Activated CD8-positive, alpha-beta memory T cell treated with anti-CD3 and anti-CD28 coated beads for 4 hours (primary cell): ENCODE measurements at regions not wholly inside any gene's neighbourhood (a gene's known extent, or its start where the extent isn't known, plus 50 kb on each side); places are given as distances from the start of the nearest gene placed in this dataset.

ENCODE experiments used
- DNase-seq, 2 donors: peaks; one replicate each; pipeline ENCODE4 v3.0.0-alpha.2; 2020; ENCODE audit warnings: low read depth in 2 of 2

DNA sequence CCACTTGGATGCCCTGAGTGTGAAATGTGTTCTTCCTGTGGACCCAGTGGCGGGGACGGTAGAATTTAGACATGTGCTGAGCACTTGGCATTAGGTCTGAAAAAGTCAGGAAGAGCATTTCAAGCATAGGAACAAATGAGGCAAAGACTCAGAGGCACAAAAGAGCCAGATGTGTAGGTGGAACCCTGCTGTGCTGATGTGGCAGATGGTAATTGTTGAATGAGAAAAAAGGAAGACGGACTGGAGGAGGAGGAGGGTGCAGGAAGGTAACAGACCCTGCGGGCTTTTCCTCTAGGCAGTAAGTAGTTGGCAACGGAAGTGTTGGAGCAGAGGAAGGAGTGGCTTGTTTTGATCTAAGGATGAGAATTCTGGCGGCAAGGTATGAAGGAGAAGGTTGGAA, 985.8 kb downstream of the TBC1D22A start:
- no peak for DNase-seq

DNA sequence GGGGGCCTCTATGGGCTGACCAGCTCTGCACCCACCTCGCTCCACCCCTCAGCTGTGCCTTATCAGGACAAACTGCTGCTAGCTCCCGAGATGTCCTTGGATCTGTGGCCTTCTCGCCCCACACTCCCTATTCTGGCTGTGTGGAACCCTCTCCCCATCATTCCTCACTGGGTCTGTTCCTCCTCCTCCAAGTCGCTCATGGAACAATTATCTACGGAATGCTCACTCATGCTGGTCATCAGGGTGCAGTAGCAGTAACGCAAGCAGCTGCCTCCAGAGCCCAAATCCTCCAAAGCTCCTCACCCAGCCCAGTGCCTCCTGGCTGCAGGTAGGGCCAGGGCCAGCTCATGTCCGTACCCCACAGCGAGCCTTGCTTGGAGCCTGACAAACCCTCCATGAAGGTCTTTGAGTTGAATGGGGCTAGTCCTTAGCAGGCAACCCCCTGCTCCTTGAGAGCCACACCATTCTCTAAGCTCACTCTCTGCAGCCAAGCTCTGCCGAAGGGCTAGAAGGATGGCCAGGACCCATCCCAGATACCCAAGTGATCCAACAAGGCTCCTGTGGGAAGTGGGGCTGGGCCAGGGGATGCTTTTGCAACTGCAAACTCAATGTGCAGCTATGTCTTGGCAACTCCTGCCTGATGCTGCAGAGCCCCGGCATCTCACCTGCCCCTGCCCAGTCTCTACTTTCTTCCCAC, 977.8 kb downstream of the TBC1D22A start:
- DNase-seq = no peak

DNA sequence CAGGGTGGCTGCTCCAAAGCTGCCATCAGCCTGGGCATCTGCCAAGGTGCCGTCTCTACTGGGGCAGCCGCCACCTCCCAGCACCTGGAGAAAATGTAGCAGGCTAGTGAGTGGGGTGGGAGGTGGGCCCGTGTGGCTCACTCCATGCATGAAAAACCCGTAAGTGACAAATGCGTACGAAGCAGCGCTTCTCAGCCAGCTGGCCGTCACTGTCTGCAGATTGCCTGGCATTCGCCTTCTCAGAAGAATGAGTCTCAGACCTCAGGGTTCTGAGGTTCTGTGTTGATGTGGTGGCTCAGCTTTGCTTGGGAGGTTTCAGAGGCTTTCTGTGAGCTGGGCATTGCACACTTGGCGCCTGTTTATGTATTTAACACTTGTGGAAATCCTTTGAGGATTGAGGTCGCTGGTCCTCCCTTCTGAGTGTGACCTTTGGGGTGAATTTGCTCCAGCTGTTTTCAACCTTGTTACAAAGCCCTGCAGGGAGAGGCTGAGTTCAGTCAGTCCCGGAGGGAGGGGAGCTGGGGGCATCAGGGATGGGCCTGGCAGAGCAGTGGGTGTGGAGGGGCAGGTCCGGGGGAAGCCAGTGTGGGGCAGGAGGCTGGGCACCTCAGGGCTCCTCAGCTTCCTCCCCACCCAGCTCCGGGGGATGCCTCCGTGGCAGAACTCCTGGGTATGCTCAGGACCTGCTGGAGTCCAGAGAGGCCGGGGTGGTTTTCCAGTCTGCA, 977.0 kb downstream of the TBC1D22A start:
- no peak for DNase-seq

DNA sequence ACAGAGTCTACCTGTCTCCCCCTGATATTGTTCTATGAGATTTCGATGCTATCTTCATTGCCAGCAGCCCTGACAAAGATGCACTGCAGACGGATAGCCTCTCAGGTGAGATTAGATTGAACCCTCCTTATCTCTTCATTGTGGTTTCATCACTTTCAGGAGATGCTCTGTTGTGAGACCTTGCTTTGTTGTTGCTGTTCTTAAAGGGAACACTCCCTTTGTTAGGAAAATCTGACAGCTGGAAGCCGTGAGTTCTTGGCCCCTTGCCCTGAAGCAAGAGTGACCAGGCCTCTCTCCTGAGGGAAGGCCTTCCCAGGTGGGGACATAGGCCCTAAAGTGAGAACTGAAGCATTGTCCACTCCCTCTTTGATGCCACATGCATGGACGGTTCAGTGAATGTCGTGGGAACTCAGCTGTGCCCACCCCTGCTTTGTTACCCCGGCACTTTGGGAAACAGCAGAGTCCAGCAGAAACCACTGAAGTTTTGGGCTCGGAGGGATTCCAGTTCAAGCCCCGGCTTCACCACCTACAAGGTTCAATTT, 976.1 kb downstream of the TBC1D22A start:
- no peak for DNase-seq

DNA sequence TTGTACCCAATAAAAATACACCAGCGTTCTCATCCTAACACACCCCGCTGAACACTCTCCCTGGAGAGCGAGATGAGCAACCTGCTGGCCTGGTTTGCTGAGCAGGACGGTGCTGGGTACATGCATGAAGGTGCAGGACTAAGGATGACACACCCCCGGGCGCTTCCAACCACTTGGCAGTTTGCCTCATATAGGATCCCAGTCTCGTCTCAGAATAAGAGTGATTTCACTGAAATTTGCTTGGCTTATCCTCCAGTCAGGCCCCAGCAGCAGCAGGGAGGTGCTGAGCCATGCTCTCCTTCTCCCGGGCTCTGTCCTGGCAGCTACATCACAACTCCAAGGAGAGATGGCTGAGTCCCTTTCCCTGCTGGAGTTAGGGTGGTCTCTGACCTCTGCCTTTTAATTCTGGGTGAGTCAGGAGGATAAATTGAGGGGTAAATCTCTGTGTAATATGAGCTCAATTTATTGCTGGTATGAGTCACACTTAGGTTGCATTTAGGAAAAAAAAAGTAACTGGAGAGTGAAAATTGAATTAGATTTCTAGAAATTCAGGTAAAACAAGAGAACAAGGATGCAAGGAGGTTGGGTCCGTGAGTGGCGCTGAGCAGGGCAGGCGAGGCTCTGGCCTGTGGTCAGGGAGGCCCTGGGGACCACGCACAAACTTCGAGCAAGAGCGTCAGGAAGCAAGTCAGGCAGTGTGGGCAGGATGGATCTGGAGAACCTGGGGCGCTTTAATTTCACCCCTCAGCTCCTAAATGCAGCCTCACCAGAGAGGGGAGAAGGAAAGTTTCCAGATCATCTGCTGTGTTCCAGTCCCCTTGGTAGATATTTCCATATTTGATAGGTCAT, 974.0 kb downstream of the TBC1D22A start:
- DNase-seq = no peak

DNA sequence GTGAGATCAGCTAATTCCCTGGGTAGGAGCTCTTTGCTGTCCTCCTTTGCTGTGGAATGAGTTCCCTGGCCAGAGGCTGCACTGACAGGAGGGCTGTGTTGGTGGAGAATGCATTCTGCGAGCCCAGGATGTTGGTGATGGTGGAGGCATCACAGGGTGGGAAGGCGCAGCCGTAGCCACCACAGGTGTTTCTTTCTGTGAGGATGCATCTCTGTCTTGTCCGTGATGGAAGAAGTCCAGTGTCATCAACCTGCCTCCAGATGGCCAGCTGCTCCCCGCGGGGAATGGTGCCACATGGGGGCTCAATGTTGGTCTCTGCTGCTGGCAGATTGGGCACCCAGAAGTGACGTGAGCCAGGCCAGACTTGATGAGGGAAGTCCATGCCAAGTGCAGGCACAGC, 972.1 kb downstream of the TBC1D22A start:
- no peak for DNase-seq

DNA sequence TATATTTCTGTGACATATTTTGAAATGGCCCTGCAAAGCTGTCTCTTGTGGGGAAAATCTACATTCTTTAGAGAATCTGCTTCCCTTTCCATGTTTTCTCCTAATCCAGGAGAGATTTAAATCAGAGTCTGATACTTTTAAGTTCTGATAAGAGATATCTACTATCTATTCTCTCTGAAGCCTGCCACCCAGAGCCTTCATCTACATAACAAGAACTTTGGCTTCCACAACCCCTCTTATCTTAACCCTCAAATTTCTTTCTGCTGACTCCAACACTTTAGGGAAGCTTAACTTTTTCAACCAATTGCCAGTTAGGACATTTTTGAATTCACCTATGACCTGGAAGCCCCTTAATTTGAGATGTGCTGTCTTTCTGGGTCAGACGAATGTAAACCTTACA, 965.2 kb downstream of the TBC1D22A start:
- DNase-seq = no peak

DNA sequence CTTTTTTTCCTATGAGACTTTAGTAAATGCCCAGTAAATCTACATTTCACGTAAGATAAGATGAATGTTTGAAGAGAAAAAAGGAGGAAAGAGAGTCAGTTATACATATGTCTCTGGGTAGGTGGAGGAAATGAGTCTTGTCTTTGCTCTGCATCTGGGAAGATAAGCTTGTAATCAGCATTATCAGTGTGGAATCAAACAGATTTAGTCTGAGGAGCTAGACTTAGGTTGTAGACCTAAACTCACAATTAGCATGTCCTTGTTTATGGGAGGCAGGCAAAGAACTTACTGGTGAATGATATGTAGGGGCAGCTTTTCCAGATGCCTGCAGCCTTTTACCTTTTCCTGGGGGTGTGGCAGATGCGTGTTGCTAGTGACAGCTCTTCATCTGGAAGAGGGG, 962.3 kb downstream of the TBC1D22A start:
- no peak for DNase-seq

DNA sequence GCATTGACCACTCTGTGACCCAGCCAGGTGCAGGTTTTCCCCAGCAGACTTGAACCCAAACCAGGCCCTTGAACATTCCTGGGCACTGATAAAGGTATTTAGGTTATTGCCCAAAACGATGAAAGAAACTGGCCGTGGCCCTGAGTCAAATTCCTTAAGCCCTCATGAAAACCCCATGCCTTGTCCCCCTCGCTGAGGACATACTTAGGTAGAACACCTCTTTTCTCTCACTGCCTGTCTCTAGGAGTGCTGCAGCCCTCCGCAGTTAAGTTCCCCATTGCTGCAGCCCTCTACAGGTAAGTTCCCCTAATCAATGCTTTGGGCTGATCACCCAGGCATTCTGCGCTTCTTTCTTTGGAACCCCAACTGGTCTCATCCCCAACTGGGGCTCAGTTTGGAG, 961.6 kb downstream of the TBC1D22A start:
- no peak for DNase-seq

DNA sequence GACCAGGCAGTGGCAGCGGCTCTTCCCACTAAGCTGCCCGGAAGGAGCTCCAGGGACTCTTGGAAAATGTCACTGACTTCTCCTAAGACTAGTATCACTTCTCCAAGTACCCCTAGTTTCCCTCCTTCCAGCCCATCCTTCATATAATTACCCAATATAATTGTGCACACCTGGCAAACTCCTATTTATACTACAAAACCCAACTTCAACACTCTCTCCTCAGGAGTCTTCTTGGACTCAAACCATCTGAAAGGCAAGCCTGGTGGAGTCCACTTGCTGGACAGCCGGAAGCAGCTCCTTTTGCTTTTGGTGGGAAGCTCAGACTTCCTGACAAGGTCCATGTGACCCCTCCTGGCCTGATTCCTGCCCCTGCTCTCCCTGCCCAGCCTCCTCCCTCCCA, 955.9 kb downstream of the TBC1D22A start:
- DNase-seq = no peak

DNA sequence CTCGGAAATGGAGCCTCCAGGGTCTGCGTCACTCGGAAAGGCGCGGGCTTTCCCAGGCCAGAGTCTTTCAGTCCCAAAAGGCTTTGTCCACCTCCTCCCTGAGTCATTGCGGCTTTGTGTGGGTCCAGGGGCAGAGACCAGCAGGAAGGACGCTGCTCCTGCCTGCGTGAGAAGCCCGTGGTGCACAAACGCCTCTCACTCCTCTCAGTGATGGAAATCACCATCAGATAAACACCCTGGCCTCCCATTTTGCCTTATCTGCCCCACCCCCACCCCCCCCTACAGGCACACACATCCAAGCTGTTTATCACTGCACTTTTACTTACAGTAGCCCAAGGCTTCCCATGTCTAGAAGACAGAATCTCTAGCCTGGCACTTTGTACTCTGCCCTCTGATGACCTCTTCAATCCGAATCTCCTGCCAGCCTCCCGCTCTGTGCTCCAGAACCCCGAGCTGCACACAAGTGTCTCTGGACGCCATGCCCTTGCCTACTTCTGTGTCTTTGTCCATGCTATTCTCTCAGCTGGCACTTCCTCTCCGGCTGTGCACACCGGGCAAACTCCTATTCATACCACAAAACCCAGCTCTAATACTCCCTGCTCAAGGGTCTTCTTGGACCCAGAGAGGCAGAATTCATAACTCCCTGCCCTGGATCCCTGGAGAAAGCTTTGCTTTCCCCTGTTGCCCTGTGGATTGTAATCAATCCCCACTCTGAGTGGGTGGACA, 954.6 kb downstream of the TBC1D22A start:
- no peak for DNase-seq

DNA sequence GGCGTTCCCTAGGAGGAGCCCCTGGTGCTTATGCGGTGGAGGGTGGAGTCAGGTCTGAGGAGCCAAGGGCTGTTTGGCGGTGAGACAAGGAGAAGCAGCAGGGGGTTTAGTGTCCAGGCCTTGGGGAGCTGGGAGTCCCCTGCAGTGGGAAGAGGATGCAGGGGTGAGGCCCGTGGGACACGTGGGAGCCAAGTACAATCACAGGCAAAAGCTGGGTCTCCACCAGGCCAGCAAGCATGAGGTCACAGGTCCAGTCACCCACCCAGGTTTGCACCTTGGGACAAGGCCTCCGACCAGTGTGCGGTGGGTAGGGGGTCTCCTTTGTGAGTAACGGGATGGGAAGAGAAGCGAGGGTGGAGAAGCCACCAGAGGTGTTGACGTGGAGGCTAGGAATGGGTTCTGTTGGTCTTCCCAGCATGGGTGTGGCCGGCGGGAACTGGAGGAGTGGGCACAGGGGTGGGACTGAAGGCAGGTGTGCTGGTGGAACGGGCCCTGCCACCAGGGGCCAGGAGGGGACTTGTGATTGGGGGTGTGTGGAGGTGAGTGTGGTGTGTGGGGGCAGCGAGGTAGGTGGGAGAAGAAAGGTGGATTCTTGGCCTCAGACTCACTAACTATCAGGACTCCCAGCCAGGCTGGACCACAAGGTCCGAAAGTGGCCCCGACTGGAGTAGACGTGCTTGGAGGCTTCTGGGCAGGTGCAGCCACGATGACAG, 953.6 kb downstream of the TBC1D22A start:
- DNase-seq = no peak

DNA sequence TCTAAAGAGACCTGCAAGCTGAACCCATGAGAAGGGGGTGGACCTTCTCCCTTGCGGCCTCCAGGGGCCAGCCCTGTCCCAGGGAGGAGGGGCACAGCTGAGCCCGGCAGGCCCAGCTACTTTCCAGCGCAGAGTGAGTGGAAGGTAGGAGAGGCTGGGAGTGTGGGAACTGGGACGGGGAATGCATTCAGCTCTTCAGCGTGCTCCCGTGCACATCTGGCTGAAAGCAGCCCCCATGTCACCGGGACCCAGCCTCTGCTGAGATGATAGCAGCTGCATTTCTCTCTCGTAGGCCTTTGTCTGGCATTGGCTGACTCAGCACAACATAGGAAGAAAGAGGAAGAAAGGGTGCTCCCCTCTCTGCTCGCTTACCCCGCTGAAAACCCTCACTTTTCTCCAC, 951.5 kb downstream of the TBC1D22A start:
- DNase-seq = no peak

DNA sequence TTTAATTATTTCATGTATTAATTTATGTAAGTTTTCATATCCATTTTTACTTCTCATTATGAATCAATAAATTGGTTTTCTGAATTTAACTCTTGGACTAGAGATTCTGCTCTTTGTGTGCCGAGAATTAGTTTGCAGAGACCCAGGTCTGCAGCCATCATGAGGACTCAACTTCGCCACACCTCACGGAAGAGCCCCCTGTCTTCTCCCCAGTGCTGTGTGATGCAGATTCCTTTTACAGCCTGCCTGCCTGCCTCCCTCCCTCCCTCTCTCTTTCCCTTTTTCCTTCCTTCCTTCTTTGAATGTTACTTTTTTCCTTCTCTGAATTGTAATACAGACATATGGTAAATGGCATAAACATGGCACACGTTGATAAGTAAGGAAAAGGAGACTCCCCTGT, 947.7 kb downstream of the TBC1D22A start:
- DNase-seq = no peak

DNA sequence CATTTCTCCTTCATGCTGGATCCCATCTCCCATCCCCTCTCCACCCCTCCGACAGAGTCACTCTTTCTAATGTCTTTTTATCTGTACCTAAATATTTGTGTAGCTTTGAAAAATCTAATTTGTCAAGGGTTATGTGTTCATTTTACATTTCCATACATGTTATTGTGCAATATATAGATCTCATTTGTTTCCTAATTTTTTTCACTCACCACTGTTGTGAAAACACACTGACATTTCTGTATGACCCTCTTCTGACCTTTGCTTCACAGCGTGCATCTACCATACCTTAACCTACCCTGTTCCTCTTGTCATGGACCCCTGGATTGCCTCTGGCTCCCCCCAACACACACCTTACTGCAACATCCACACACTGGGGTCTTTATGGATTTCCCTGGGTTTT, 942.9 kb downstream of the TBC1D22A start:
- no peak for DNase-seq

DNA sequence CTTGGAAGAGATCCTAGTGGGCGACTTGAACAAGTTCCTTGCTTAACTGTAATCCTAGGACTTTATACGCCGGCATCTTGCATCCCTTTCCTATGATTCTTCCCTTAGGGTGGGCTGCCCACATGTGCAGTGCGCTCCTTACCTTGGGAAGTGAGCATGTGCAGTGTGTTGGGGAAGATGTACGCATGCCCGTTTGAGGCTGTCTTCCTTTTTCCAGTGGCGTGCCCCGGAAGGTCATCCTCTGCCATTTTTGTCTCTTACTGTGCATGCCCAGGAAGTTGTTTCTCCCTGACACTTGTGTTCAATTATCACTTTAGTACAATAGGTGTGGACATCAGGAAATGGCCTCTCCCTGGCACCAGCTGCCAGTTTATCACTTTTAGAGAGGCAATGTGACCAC, 936.5 kb downstream of the TBC1D22A start:
- no peak for DNase-seq

DNA sequence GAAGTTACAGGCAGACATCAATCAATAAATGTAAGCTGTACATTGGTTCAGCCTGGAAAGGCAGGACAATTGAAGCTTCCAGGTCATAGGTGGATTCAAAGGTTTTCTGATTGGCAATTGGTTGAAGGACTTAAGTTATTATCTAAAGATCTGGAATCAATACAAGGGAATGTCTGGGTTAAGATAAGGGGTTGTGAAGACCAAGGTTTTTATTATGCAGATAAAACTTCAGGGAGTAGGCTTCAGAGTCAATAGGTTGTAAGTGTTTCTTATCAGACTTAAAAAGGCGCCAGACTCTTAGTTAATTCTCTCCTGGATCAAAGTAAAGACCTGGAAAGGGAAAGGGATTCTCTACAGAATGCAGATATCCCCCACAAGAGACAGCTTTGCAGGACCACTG, 935.4 kb downstream of the TBC1D22A start:
- no peak for DNase-seq

DNA sequence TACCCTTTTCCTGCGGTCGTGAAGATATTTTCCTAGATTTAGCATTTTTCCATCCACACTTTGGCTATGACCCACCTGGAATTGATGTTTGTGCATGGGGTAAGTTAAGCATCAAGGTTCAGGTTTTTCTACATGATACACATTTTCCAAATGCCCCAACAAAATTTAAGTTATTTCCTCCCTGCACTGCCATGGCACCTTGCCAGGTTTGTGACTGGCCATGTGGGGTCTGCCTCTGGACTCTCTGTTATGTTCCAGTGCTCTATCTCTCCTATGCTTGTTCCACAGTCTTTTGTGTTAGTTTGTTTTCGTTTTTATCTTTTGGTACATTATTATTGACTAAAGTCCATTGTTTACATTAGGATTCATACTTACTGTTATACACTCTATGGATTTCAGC, 934.3 kb downstream of the TBC1D22A start:
- no peak for DNase-seq

DNA sequence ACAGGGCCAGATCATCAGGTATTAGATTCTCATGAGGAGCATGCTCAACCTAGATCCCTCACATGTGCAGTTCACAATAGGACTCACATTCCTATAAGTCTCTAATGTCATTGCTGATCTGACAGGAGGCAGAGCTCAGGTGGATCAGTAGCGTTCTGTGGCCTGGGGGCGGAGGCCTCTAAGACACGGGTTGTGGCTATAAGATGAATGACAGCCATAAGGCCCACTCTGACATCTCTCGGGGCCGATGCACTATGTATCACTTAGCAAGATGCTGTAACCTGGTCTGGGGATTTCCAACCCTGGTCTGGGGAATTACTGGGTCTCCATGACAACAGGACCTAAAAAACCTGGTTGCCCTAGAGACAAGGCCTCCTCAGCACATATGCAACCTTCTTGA, 932.7 kb downstream of the TBC1D22A start:
- DNase-seq = no peak

DNA sequence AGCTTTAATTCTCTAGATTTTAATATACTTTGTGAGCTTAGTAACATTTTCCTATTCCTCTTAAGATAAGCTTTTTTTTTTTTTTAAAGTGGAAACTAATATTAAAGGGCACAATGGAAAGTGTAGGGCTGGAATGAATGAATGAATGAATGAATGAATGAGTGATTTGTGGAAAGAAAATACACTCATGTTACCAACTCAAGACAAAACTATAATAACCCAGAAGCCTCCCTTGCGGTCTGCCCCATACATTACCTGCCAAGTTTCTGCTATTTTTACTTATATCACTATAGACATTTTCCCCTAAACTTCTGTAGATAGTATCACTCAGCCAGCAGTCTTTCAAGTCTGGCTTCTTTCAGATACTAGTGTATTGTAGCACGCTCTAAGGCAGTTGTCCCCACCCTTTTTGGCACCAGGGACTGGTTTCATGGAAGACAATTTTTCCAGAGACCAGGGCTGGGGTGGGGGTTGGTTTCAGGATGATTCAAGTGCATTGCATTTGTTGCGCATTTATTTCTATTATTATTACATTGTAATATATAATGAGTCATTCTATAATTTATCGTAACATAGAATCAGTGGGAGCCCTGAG, 932.2 kb downstream of the TBC1D22A start:
- DNase-seq = no peak

DNA sequence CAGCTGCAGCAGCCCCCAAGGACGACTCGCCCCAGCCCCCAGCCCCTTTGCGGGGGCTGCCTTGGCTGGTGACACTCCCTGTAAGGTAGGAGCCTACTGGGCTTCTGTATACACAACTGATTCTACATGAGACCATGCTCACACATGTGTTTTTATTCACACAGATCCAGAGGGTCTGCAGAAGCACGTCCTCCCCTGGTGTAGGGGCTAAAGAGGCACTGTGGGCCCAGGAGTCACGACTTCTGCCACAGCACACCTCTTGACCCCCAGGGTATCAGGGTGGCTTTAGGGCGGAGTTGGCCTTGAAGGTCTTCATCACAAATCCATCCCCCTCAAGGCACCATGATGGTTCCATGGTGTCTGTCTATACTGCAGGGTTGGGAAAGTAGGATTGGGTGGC, 931.2 kb downstream of the TBC1D22A start:
- no peak for DNase-seq
